ENCODE measurements at regions not wholly inside any gene's neighbourhood (a gene's known extent, or its start where the extent isn't known, plus 50 kb on each side); places are given as distances from the start of the nearest gene placed in this dataset.

GRCh38 chr10:120347644-120348043 lies 109.4 kb upstream of the PLPP4 start:
- TF ChIP-seq EZH2 (IDR thresholded peaks at IDR 0.05; ENCODE audit: borderline replicate concordance, insufficient read depth, low read depth, low read length, poor library complexity, severe bottlenecking) (no peak), CTCF (IDR thresholded peaks at IDR 0.05) (no peak)
